HuH-7 (cell line): ENCODE measurements at regions not wholly inside any gene's neighbourhood (a gene's known extent, or its start where the extent isn't known, plus 50 kb on each side); places are given as distances from the start of the nearest gene placed in this dataset.

ENCODE experiments used
- DNase-seq: peaks from one replicate; pipeline ENCODE4 v3.0.0; 2011; ENCODE audit warnings: low spot score

GRCh38 chr13:74485757-74486156 is 351.6 kb upstream of the KLF12 start:
- no peak for DNase-seq

GRCh38 chr13:74479124-74479523 is 344.9 kb upstream of the KLF12 start:
- DNase-seq = no peak

- no peak for DNase-seq
These were observed 342.6 kb upstream of the KLF12 start for GRCh38 chr13:74476788-74477187.

- DNase-seq = no peak
These were observed 342.2 kb upstream of the KLF12 start for GRCh38 chr13:74476365-74476764.

- no peak for DNase-seq
These were observed 332.7 kb upstream of the KLF12 start for GRCh38 chr13:74466864-74467263.

- no peak for DNase-seq
These were observed 331.8 kb upstream of the KLF12 start for GRCh38 chr13:74466020-74466419.

GRCh38 chr13:74465271-74465670 is 331.1 kb upstream of the KLF12 start:
- no peak for DNase-seq

GRCh38 chr13:74464670-74465069 is 330.5 kb upstream of the KLF12 start:
- no peak for DNase-seq

- DNase-seq = no peak
These were observed 326.8 kb upstream of the KLF12 start for GRCh38 chr13:74461011-74461410.

GRCh38 chr13:74452881-74453280 is 318.7 kb upstream of the KLF12 start:
- no peak for DNase-seq

GRCh38 chr13:74452176-74452575 is 318.0 kb upstream of the KLF12 start:
- DNase-seq = no peak

GRCh38 chr13:74450964-74451363 is 316.8 kb upstream of the KLF12 start:
- no peak for DNase-seq

- no peak for DNase-seq
These were observed 316.3 kb upstream of the KLF12 start for GRCh38 chr13:74450525-74450845.

GRCh38 chr13:74449811-74450524 is 315.8 kb upstream of the KLF12 start:
- no peak for DNase-seq

- no peak for DNase-seq
These were observed 310.8 kb upstream of the KLF12 start for GRCh38 chr13:74444864-74445479.

GRCh38 chr13:74444161-74444571 is 310.0 kb upstream of the KLF12 start:
- DNase-seq = no peak

GRCh38 chr13:74443631-74444030 is 309.4 kb upstream of the KLF12 start:
- DNase-seq = no peak

- no peak for DNase-seq
These were observed 308.5 kb upstream of the KLF12 start for GRCh38 chr13:74442751-74443150.

- no peak for DNase-seq
These were observed 304.7 kb upstream of the KLF12 start for GRCh38 chr13:74438901-74439300.

GRCh38 chr13:74434782-74435181 is 300.6 kb upstream of the KLF12 start:
- no peak for DNase-seq

GRCh38 chr13:74424455-74424854 is 290.3 kb upstream of the KLF12 start:
- DNase-seq = no peak

- no peak for DNase-seq
These were observed 289.2 kb upstream of the KLF12 start for GRCh38 chr13:74423434-74423833.

GRCh38 chr13:74414458-74414857 is 280.3 kb upstream of the KLF12 start:
- no peak for DNase-seq

GRCh38 chr13:74413482-74413881 is 279.3 kb upstream of the KLF12 start:
- no peak for DNase-seq
